Uterus (tissue), 2 donors: ENCODE measurements at regions not wholly inside any gene's neighbourhood (a gene's known extent, or its start where the extent isn't known, plus 50 kb on each side); places are given as distances from the start of the nearest gene placed in this dataset.

Experiments
- CTCF ChIP-seq, 4 experiments: fragments of 200-600 bp in 2 of 4; fragments of 450-650 bp in 2 of 4; sonication (generic) in 2 of 4; IDR thresholded peaks; one replicate each; pipeline ENCODE4 v1.5.1; 2016 to 2019; ENCODE audit warnings: antibody characterized with exemption in 4 of 4, mild to moderate bottlenecking in 2 of 4, moderate library complexity in 1 of 4
- POLR2A ChIP-seq, 2 donors: fragments of 450-650 bp; IDR thresholded peaks; one replicate each; pipeline ENCODE4 v1.6.1; 2016; ENCODE audit warnings: antibody characterized with exemption in 2 of 2, mild to moderate bottlenecking in 1 of 2, moderate library complexity in 1 of 2

- TF ChIP-seq CTCF (IDR thresholded peaks at IDR 0.05) (no peak), POLR2A (IDR thresholded peaks at IDR 0.05) (no peak)
Observed at GRCh38 chr12:13586361-13586760, 389.8 kb downstream of the EMP1 start.
